Fibroblast of lung (primary cell): ENCODE measurements at regions not wholly inside any gene's neighbourhood (a gene's known extent, or its start where the extent isn't known, plus 50 kb on each side); places are given as distances from the start of the nearest gene placed in this dataset.

Source experiments
- DNase-seq, 2 donors: peaks; one replicate each; pipeline versions ENCODE4 v3.0.0 to v3.0.0-alpha.2; 2010; ENCODE audit warnings: low read depth in 2 of 2
- H2AFZ ChIP-seq: 2 replicates; pipeline ENCODE4 v1.5.1; 2012; ENCODE audit warnings: low read length, control low read depth, inconsistent platforms
- H3K27ac ChIP-seq: 2 replicates; pipeline ENCODE4 v1.5.1; 2011; ENCODE audit warnings: low read length, control low read depth; ENCODE audit not compliant: insufficient read depth
- H3K27me3 ChIP-seq: 2 replicates; pipeline ENCODE4 v1.5.1; 2011; ENCODE audit warnings: mild to moderate bottlenecking, low read length; ENCODE audit not compliant: control insufficient read depth, insufficient read depth
- H3K36me3 ChIP-seq: 2 replicates; pipeline ENCODE4 v1.5.1; 2011; ENCODE audit warnings: low read length; ENCODE audit not compliant: control insufficient read depth, insufficient read depth
- H3K4me1 ChIP-seq: 2 replicates; pipeline ENCODE4 v1.5.1; 2011; ENCODE audit warnings: low read length; ENCODE audit not compliant: control insufficient read depth, insufficient read depth; ENCODE audit errors: extremely low read depth
- H3K4me2 ChIP-seq: 2 replicates; pipeline ENCODE4 v1.5.1; 2011; ENCODE audit warnings: low read length, control low read depth; ENCODE audit not compliant: insufficient read depth; ENCODE audit errors: extremely low read depth
- H3K4me3 ChIP-seq, 4 experiments: fragments of 200-600 bp in 1 of 4; sonication (generic) in 1 of 4; replicated peaks in 1 of 4; 2 replicates each; pipeline ENCODE4 v1.5.1; 2011 to 2016; ENCODE audit warnings: low read length in 4 of 4, low read depth in 3 of 4, mild to moderate bottlenecking in 3 of 4, control low read depth in 2 of 4, inconsistent platforms in 1 of 4, mixed read lengths in 1 of 4; ENCODE audit not compliant: insufficient read depth in 1 of 4; ENCODE audit errors: control extremely low read depth in 1 of 4
- H3K79me2 ChIP-seq: 2 replicates; pipeline ENCODE4 v1.5.1; 2012; ENCODE audit warnings: mild to moderate bottlenecking, low read length, inconsistent platforms; ENCODE audit not compliant: control insufficient read depth, insufficient read depth
- H3K9ac ChIP-seq: 2 replicates; pipeline ENCODE4 v1.5.1; 2011; ENCODE audit warnings: mild to moderate bottlenecking, low read length, control low read depth; ENCODE audit not compliant: insufficient read depth
- H3K9me3 ChIP-seq: 2 replicates; pipeline ENCODE4 v1.5.1; 2012; ENCODE audit warnings: low read depth, low read length; ENCODE audit not compliant: control insufficient read depth, insufficient read depth
- H4K20me1 ChIP-seq: 2 replicates; pipeline ENCODE4 v1.5.1; 2011; ENCODE audit warnings: low read length; ENCODE audit not compliant: control insufficient read depth, insufficient read depth; ENCODE audit errors: extremely low read depth
- EZH2 ChIP-seq: IDR thresholded peaks from 2 replicates; pipeline ENCODE4 v1.5.1; 2012; ENCODE audit warnings: low read length, control low read depth, mild to moderate bottlenecking; ENCODE audit errors: missing control alignments
- TF ChIP-seq, protein P1 (sequence below), 2 donors: IDR thresholded peaks in 1 of 2; conservative IDR thresholded peaks in 1 of 2; 1 replicate in 1 of 2; 2 replicates in 1 of 2; pipeline ENCODE4 v1.5.1; 2011 to 2012; ENCODE audit warnings: low read length in 2 of 2, control low read depth in 1 of 2, inconsistent platforms in 1 of 2, low read depth in 1 of 2, mild to moderate bottlenecking in 1 of 2

GRCh38 chr3:181369637-181370036 is 342.1 kb upstream of the SOX2 start:
- DNase-seq: no peak
- Histone ChIP-seq H4K20me1 (no peaks in the 10 kb centered on the region), H3K4me3 (no peak overlapping the region), H3K36me3 (no peaks in the 10 kb centered on the region), H2AFZ (no peak overlapping the region), H3K9ac (no peak overlapping the region), H3K9me3 (no peaks in the 10 kb centered on the region), H3K79me2 (no peaks in the 10 kb centered on the region), H3K27me3 (no peaks in the 10 kb centered on the region), H3K27ac (no peak overlapping the region), H3K4me1 (no peaks in the 10 kb centered on the region), H3K4me2 (no peak overlapping the region)
- TF ChIP-seq EZH2: no peak
- TF ChIP-seq, protein P1, sequence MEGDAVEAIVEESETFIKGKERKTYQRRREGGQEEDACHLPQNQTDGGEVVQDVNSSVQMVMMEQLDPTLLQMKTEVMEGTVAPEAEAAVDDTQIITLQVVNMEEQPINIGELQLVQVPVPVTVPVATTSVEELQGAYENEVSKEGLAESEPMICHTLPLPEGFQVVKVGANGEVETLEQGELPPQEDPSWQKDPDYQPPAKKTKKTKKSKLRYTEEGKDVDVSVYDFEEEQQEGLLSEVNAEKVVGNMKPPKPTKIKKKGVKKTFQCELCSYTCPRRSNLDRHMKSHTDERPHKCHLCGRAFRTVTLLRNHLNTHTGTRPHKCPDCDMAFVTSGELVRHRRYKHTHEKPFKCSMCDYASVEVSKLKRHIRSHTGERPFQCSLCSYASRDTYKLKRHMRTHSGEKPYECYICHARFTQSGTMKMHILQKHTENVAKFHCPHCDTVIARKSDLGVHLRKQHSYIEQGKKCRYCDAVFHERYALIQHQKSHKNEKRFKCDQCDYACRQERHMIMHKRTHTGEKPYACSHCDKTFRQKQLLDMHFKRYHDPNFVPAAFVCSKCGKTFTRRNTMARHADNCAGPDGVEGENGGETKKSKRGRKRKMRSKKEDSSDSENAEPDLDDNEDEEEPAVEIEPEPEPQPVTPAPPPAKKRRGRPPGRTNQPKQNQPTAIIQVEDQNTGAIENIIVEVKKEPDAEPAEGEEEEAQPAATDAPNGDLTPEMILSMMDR (conservative IDR thresholded peaks at IDR 0.05 in 1 of 2, IDR thresholded peaks at IDR 0.05 in 1 of 2; ENCODE audit: low read depth in 1 of 2, low read length in 2 of 2): no peak

DNA sequence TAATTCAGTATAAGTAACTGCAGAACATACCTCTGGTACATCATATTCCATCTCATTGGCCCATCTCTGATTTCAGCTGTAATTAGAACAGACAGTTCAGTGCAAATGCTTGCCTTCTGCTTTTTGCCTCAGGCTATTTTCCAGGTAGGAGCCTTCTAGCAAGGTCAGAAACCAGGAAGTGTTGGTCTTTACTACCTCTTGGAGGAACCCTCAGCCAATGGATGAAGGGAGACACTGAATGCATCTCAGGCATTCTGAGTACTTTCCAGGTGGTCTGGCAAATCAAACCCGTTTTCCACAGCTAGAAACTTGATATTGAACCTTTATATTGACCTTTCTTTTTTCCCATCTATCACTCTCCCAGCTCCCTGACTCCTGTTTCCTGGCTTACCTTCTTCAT is 348.5 kb upstream of the SOX2 start:
- Histone ChIP-seq H2AFZ (no peak overlapping the region), H3K27ac (no peak overlapping the region), H3K9ac (no peak overlapping the region), H3K4me3 (no peak overlapping the region), H3K79me2 (no peaks in the 10 kb centered on the region), H3K4me2 (no peak overlapping the region), H4K20me1 (no peaks in the 10 kb centered on the region), H3K36me3 (no peaks in the 10 kb centered on the region), H3K27me3 (no peaks in the 10 kb centered on the region), H3K4me1 (no peaks in the 10 kb centered on the region), H3K9me3 (no peaks in the 10 kb centered on the region)
- no peak for DNase-seq
- TF ChIP-seq EZH2: no peak
- TF ChIP-seq, protein P1 (conservative IDR thresholded peaks at IDR 0.05 in 1 of 2, IDR thresholded peaks at IDR 0.05 in 1 of 2; ENCODE audit: low read depth in 1 of 2, low read length in 2 of 2): no peak

GRCh38 chr3:181362378-181362777 is 349.3 kb upstream of the SOX2 start:
- H3K9me3 ChIP-seq: no peaks in the 10 kb centered on the region
- DNase-seq: peak in 1 of 2 donors; percentile 67

More at GRCh38 chr3:181362378-181362777, 349.3 kb upstream of the SOX2 start:
- Histone ChIP-seq H3K79me2 (no peaks in the 10 kb centered on the region), H4K20me1 (no peaks in the 10 kb centered on the region), H3K27me3 (no peaks in the 10 kb centered on the region), H2AFZ (no peak overlapping the region), H3K27ac (no peak overlapping the region), H3K4me2 (no peak overlapping the region), H3K9ac (no peak overlapping the region), H3K4me3 (no peak overlapping the region), H3K4me1 (no peaks in the 10 kb centered on the region), H3K36me3 (no peaks in the 10 kb centered on the region)
- TF ChIP-seq, protein P1 (conservative IDR thresholded peaks at IDR 0.05 in 1 of 2, IDR thresholded peaks at IDR 0.05 in 1 of 2; ENCODE audit: low read depth in 1 of 2, low read length in 2 of 2): no peak
- no peak for TF ChIP-seq EZH2
